Bronchial epithelial cell (primary cell): ENCODE measurements at regions not wholly inside any gene's neighbourhood (a gene's known extent, or its start where the extent isn't known, plus 50 kb on each side); places are given as distances from the start of the nearest gene placed in this dataset.

Experiments
- DNase-seq: peaks from one replicate; pipeline ENCODE4 v3.0.0-alpha.2; 2010; ENCODE audit warnings: low read depth
- FAIRE-seq: peaks from 2 replicates; lab custom pipeline; 2011; peaks lifted over from hg19 to GRCh38; lab: Jason Lieb, UNC
- H3K27me3 ChIP-seq: 2 replicates; pipeline ENCODE4 v1.5.1; 2011; ENCODE audit warnings: low read length; ENCODE audit not compliant: control insufficient read depth, insufficient read depth
- H3K36me3 ChIP-seq: 2 replicates; pipeline ENCODE4 v1.5.1; 2011; ENCODE audit warnings: low read length; ENCODE audit not compliant: control insufficient read depth, insufficient read depth
- H3K4me3 ChIP-seq: 2 replicates; pipeline ENCODE4 v1.5.1; 2011; ENCODE audit warnings: mild to moderate bottlenecking, low read depth, low read length, control low read depth
- CTCF ChIP-seq: IDR thresholded peaks from 2 replicates; pipeline ENCODE4 v1.5.1; 2011; ENCODE audit warnings: mild to moderate bottlenecking, moderate library complexity, low read length, control low read depth, inconsistent platforms; ENCODE audit not compliant: insufficient read depth, severe bottlenecking

DNA sequence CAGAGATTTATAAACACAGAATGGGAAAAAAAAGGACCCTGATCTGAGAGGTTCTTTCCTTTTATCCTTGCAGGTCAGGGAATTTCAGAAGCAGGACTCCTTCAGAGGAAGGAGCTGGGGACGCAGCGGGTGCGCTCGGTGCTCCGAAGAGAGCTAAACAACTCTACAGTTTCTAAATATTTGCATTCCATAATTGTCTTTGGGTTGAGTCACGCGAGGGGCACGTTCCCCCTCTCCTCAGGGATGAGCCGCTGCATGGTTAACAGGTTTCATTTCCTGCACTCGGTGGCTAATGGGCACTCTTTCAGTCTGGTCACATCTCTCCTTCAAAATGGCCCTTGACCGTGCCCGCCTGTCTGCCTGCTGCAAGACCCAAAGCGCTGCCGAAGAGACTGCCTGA lies 165.0 kb upstream of the HMHB1 start:
- DNase-seq, result no peak
- Histone ChIP-seq H3K36me3 (no peaks in the 10 kb centered on the region), H3K4me3 (no peak overlapping the region), H3K27me3 (no peaks in the 10 kb centered on the region)
- TF ChIP-seq CTCF, result no peak
- no peak for FAIRE-seq

DNA sequence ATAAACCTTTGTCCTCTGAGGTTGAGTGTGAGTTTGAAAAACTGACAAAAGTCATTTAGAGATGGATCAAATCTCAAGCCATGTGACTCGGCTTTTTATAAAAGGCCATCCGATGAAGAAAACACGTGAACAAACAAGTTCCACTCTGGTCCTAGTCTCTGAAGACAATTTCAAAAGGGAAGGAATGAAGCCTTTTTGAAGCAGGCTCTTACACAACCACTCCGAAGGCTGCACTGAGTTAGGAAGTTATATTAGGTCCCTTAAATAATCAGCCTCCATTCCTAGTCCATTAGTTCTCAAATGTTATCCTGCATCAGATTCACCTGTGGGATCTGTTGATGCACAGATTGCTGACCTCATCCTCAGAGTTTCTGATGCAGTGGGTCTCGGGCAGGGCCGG lies 166.6 kb upstream of the HMHB1 start:
- no peaks in the 10 kb centered on the region for H3K36me3 ChIP-seq
- DNase-seq (no peak), FAIRE-seq (no peak)
- H3K4me3 ChIP-seq, result no peak overlapping the region
- no peaks in the 10 kb centered on the region for H3K27me3 ChIP-seq
- TF ChIP-seq CTCF, result no peak

GRCh38 chr5:143644727-143645126 lies 167.2 kb upstream of the HMHB1 start:
- DNase-seq (no peak), FAIRE-seq (no peak)
- no peaks in the 10 kb centered on the region for H3K36me3 ChIP-seq
- no peak for TF ChIP-seq CTCF
- H3K27me3 ChIP-seq, result no peaks in the 10 kb centered on the region
- H3K4me3 ChIP-seq, result no peak overlapping the region

DNA sequence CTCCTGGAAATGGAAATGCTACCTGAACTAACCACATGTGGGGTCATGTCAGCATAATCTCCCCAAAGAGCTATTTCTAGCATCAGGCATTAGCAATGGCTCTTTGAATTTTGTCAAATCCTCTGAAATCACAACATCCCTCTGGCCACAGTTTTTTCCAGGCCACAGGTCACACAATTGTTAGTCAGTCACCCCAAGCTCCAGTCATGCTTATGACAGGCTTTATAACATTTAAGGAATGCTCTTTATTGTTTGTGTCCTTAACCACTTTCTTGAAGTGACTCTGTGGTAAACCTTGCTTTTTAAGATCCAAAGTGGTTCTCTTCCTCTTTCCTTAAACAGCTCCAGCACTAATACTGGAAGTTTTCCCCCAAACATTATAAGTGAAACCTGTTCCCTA lies 169.2 kb upstream of the HMHB1 start:
- DNase-seq (no peak), FAIRE-seq (no peak)
- Histone ChIP-seq H3K36me3 (no peaks in the 10 kb centered on the region), H3K27me3 (no peaks in the 10 kb centered on the region), H3K4me3 (no peak overlapping the region)
- no peak for TF ChIP-seq CTCF

GRCh38 chr5:143641549-143642355 lies 170.2 kb upstream of the HMHB1 start:
- TF ChIP-seq CTCF, result no peak
- H3K4me3 ChIP-seq, result no peak overlapping the region
- no peaks in the 10 kb centered on the region for H3K27me3 ChIP-seq
- DNase-seq, result no peak
- H3K36me3 ChIP-seq, result no peaks in the 10 kb centered on the region
- no peak for FAIRE-seq

GRCh38 chr5:143638654-143639053 lies 173.3 kb upstream of the HMHB1 start:
- no peak for FAIRE-seq
- no peak for TF ChIP-seq CTCF
- no peaks in the 10 kb centered on the region for H3K27me3 ChIP-seq
- H3K4me3 ChIP-seq, result no peak overlapping the region
- no peaks in the 10 kb centered on the region for H3K36me3 ChIP-seq
- DNase-seq, result no peak
